C4-2B (cell line): ENCODE measurements at regions not wholly inside any gene's neighbourhood (a gene's known extent, or its start where the extent isn't known, plus 50 kb on each side); places are given as distances from the start of the nearest gene placed in this dataset.

Experiments used
- H3K27ac ChIP-seq: fragments of 450-650 bp; 2 replicates; pipeline ENCODE4 v1.5.1; 2017
- CTCF ChIP-seq: fragments of 450-650 bp; conservative IDR thresholded peaks from 2 replicates; pipeline ENCODE4 v1.5.1; 2017; ENCODE audit warnings: mild to moderate bottlenecking
- ZFX ChIP-seq: fragments of 450-650 bp; IDR thresholded peaks from 2 replicates; pipeline ENCODE4 v1.6.1; 2017

GRCh38 chr6:92497281-92497680, 922.1 kb downstream of the EPHA7 start:
- H3K27ac ChIP-seq: no peak overlapping the region
- TF ChIP-seq ZFX: no peak
- TF ChIP-seq CTCF: no peak

- no peak overlapping the region for H3K27ac ChIP-seq
- no peak for TF ChIP-seq ZFX
- no peak for TF ChIP-seq CTCF
These were observed 922.8 kb downstream of the EPHA7 start for GRCh38 chr6:92496527-92496926.

- H3K27ac ChIP-seq: no peak overlapping the region
- TF ChIP-seq ZFX (no peak), CTCF (no peak)
These were observed 924.1 kb downstream of the EPHA7 start for GRCh38 chr6:92495242-92495641.

- no peak for TF ChIP-seq ZFX
- TF ChIP-seq CTCF: no peak
- no peak overlapping the region for H3K27ac ChIP-seq
These were observed 933.9 kb downstream of the EPHA7 start for GRCh38 chr6:92485487-92485886.

GRCh38 chr6:92479831-92480230, 939.5 kb downstream of the EPHA7 start:
- TF ChIP-seq ZFX: no peak
- TF ChIP-seq CTCF: no peak
- H3K27ac ChIP-seq: no peak overlapping the region

- TF ChIP-seq ZFX (no peak), CTCF (no peak)
- H3K27ac ChIP-seq: no peak overlapping the region
These were observed 946.3 kb downstream of the EPHA7 start for GRCh38 chr6:92473056-92473455.

GRCh38 chr6:92469186-92469828, 950.1 kb downstream of the EPHA7 start:
- TF ChIP-seq ZFX: no peak
- TF ChIP-seq CTCF: no peak
- H3K27ac ChIP-seq: no peak overlapping the region
